Right lung (tissue), 2 donors: ENCODE measurements at regions not wholly inside any gene's neighbourhood (a gene's known extent, or its start where the extent isn't known, plus 50 kb on each side); places are given as distances from the start of the nearest gene placed in this dataset.

ENCODE experiments used
- DNase-seq, 2 donors: peaks; one replicate each; pipeline ENCODE4 v3.0.0-alpha.2; 2013

- no peak for DNase-seq
Observed at GRCh38 chr11:15735706-15736105, 620.6 kb downstream of the SOX6 start.

- no peak for DNase-seq
Observed at GRCh38 chr11:15737320-15737719, 619.0 kb downstream of the SOX6 start.

GRCh38 chr11:15738931-15739330, 617.4 kb downstream of the SOX6 start:
- no peak for DNase-seq

- DNase-seq = no peak
Observed at GRCh38 chr11:15742626-15743519, 613.5 kb downstream of the SOX6 start.

GRCh38 chr11:15744693-15745092, 611.7 kb downstream of the SOX6 start:
- DNase-seq = no peak

- no peak for DNase-seq
Observed at GRCh38 chr11:15745266-15745665, 611.1 kb downstream of the SOX6 start.

- no peak for DNase-seq
Observed at GRCh38 chr11:15747671-15748070, 608.7 kb downstream of the SOX6 start.

GRCh38 chr11:15748132-15748531, 608.2 kb downstream of the SOX6 start:
- no peak for DNase-seq

GRCh38 chr11:15748741-15749140, 607.6 kb downstream of the SOX6 start:
- DNase-seq = no peak

GRCh38 chr11:15750535-15751308, 605.6 kb downstream of the SOX6 start:
- DNase-seq = no peak

GRCh38 chr11:15754221-15754620, 602.1 kb downstream of the SOX6 start:
- DNase-seq = no peak

GRCh38 chr11:15757048-15757698, 599.2 kb downstream of the SOX6 start:
- no peak for DNase-seq

GRCh38 chr11:15758857-15759465, 597.4 kb downstream of the SOX6 start:
- DNase-seq = no peak

GRCh38 chr11:15761235-15761634, 595.1 kb downstream of the SOX6 start:
- DNase-seq = no peak

- no peak for DNase-seq
Observed at GRCh38 chr11:15764326-15764725, 592.0 kb downstream of the SOX6 start.

- DNase-seq = no peak
Observed at GRCh38 chr11:15764948-15765347, 591.4 kb downstream of the SOX6 start.

GRCh38 chr11:15765530-15765929, 590.8 kb downstream of the SOX6 start:
- no peak for DNase-seq

GRCh38 chr11:15768321-15768720, 588.0 kb downstream of the SOX6 start:
- DNase-seq = no peak

- DNase-seq = peak; percentile 36 to 42
Observed at GRCh38 chr11:15769203-15769602, 587.1 kb downstream of the SOX6 start.

GRCh38 chr11:15770798-15771414, 585.4 kb downstream of the SOX6 start:
- DNase-seq = no peak

GRCh38 chr11:15772547-15772946, 583.8 kb downstream of the SOX6 start:
- no peak for DNase-seq

GRCh38 chr11:15772981-15773380, 583.4 kb downstream of the SOX6 start:
- DNase-seq = no peak
